WTC11 (cell line): ENCODE measurements at regions not wholly inside any gene's neighbourhood (a gene's known extent, or its start where the extent isn't known, plus 50 kb on each side); places are given as distances from the start of the nearest gene placed in this dataset.

Experiments used
- ATF3 ChIP-seq: sonication (generic); formaldehyde crosslinking; conservative IDR thresholded peaks from 2 replicates; pipeline ENCODE4 v1.8.1; 2022; ENCODE audit warnings: mild to moderate bottlenecking, missing genetic modification reagents
- EMX1 ChIP-seq: fragments of 250-450 bp; sonication (Bioruptor Pico); IDR thresholded peaks from 2 replicates; pipeline ENCODE4 v1.8.0; 2021; ENCODE audit warnings: mild to moderate bottlenecking
- IRF2 ChIP-seq: sonication (generic); formaldehyde crosslinking; IDR thresholded peaks from 2 replicates; pipeline ENCODE4 v1.8.0; 2022; ENCODE audit warnings: low read depth, missing genetic modification reagents, borderline replicate concordance
- JAZF1 ChIP-seq: fragments of 250-450 bp; sonication (Bioruptor Pico); IDR thresholded peaks from 2 replicates; pipeline ENCODE4 v1.9.0; 2021; ENCODE audit warnings: moderate library complexity, mild to moderate bottlenecking, inconsistent platforms
- JUN ChIP-seq: sonication (generic); formaldehyde crosslinking; IDR thresholded peaks from 2 replicates; pipeline ENCODE4 v1.8.0; 2023; ENCODE audit warnings: mild to moderate bottlenecking, missing genetic modification reagents
- NFYB ChIP-seq: sonication (generic); formaldehyde crosslinking; conservative IDR thresholded peaks from 2 replicates; pipeline ENCODE4 v1.8.0; 2022; ENCODE audit warnings: low read depth, missing genetic modification reagents
- TEAD4 ChIP-seq: sonication (generic); formaldehyde crosslinking; IDR thresholded peaks from 2 replicates; pipeline ENCODE4 v1.8.0; 2022; ENCODE audit warnings: mild to moderate bottlenecking, missing genetic modification reagents
- USF1 ChIP-seq: sonication (generic); formaldehyde crosslinking; IDR thresholded peaks from 2 replicates; pipeline ENCODE4 v1.8.0; 2022; ENCODE audit warnings: mild to moderate bottlenecking, missing genetic modification reagents
- ZNF232 ChIP-seq: sonication (generic); formaldehyde crosslinking; IDR thresholded peaks from 2 replicates; pipeline ENCODE4 v1.8.0; 2022; ENCODE audit warnings: mild to moderate bottlenecking, missing genetic modification reagents
- ZNF317 ChIP-seq: sonication (generic); formaldehyde crosslinking; IDR thresholded peaks from 2 replicates; pipeline ENCODE4 v1.8.1; 2023; ENCODE audit warnings: low read depth, mild to moderate bottlenecking, moderate library complexity, missing genetic modification reagents, borderline replicate concordance
- TF ChIP-seq, protein P1 (sequence below): sonication (generic); formaldehyde crosslinking; IDR thresholded peaks from 2 replicates; pipeline ENCODE4 v1.8.0; 2023; ENCODE audit warnings: missing genetic modification reagents, mild to moderate bottlenecking, borderline replicate concordance
- TF ChIP-seq, protein P2 (sequence below): sonication (generic); formaldehyde crosslinking; IDR thresholded peaks from 2 replicates; pipeline ENCODE4 v1.8.1; 2023; ENCODE audit warnings: mild to moderate bottlenecking, moderate library complexity, missing genetic modification reagents
- TF ChIP-seq, protein P3 (sequence below): fragments of 200-600 bp; IDR thresholded peaks from 2 replicates; pipeline ENCODE4 v1.8.0; 2022; ENCODE audit warnings: antibody characterized with exemption

DNA sequence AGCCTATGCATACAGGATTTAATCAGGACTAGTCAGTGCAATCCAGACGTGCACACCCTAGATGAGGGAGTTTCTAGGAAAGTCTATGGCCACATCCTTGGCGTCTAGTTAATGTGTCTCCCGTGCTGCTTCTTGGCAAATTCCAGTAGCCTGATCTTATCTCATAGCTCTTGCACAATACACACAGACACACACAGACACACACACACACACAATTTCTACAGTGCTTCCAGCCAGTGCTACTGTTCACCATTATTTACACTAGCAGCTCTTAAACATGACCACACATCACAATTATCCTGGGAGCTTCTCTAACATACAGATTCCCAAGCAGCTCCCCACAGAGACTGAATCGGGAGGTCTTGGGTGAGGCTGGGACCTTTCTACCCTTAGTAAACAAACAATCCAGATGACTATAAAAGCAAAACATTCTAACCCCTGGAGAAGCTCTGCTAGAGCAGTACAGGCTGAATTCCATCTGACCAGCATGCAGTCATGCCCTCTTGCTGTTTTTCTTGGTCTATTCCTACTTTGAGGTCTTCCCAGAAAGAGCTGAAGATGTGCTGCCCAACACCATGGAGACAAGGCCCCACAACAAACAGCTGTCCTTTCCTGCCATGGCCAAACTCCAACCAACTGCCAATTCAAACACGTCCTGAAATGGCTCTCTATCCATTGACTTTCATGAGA is 236.6 kb downstream of the DEPDC1B start:
- TF ChIP-seq, protein P1, sequence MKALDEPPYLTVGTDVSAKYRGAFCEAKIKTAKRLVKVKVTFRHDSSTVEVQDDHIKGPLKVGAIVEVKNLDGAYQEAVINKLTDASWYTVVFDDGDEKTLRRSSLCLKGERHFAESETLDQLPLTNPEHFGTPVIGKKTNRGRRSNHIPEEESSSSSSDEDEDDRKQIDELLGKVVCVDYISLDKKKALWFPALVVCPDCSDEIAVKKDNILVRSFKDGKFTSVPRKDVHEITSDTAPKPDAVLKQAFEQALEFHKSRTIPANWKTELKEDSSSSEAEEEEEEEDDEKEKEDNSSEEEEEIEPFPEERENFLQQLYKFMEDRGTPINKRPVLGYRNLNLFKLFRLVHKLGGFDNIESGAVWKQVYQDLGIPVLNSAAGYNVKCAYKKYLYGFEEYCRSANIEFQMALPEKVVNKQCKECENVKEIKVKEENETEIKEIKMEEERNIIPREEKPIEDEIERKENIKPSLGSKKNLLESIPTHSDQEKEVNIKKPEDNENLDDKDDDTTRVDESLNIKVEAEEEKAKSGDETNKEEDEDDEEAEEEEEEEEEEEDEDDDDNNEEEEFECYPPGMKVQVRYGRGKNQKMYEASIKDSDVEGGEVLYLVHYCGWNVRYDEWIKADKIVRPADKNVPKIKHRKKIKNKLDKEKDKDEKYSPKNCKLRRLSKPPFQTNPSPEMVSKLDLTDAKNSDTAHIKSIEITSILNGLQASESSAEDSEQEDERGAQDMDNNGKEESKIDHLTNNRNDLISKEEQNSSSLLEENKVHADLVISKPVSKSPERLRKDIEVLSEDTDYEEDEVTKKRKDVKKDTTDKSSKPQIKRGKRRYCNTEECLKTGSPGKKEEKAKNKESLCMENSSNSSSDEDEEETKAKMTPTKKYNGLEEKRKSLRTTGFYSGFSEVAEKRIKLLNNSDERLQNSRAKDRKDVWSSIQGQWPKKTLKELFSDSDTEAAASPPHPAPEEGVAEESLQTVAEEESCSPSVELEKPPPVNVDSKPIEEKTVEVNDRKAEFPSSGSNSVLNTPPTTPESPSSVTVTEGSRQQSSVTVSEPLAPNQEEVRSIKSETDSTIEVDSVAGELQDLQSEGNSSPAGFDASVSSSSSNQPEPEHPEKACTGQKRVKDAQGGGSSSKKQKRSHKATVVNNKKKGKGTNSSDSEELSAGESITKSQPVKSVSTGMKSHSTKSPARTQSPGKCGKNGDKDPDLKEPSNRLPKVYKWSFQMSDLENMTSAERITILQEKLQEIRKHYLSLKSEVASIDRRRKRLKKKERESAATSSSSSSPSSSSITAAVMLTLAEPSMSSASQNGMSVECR (CRISPR knock-in tag): no peak
- TF ChIP-seq ZNF317 (CRISPR knock-in tag): no peak
- TF ChIP-seq, protein P2, sequence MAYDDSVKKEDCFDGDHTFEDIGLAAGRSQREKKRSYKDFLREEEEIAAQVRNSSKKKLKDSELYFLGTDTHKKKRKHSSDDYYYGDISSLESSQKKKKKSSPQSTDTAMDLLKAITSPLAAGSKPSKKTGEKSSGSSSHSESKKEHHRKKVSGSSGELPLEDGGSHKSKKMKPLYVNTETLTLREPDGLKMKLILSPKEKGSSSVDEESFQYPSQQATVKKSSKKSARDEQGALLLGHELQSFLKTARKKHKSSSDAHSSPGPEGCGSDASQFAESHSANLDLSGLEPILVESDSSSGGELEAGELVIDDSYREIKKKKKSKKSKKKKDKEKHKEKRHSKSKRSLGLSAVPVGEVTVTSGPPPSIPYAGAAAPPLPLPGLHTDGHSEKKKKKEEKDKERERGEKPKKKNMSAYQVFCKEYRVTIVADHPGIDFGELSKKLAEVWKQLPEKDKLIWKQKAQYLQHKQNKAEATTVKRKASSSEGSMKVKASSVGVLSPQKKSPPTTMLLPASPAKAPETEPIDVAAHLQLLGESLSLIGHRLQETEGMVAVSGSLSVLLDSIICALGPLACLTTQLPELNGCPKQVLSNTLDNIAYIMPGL: no peak
- no peak for TF ChIP-seq NFYB (CRISPR knock-in tag)
- TF ChIP-seq, protein P3, sequence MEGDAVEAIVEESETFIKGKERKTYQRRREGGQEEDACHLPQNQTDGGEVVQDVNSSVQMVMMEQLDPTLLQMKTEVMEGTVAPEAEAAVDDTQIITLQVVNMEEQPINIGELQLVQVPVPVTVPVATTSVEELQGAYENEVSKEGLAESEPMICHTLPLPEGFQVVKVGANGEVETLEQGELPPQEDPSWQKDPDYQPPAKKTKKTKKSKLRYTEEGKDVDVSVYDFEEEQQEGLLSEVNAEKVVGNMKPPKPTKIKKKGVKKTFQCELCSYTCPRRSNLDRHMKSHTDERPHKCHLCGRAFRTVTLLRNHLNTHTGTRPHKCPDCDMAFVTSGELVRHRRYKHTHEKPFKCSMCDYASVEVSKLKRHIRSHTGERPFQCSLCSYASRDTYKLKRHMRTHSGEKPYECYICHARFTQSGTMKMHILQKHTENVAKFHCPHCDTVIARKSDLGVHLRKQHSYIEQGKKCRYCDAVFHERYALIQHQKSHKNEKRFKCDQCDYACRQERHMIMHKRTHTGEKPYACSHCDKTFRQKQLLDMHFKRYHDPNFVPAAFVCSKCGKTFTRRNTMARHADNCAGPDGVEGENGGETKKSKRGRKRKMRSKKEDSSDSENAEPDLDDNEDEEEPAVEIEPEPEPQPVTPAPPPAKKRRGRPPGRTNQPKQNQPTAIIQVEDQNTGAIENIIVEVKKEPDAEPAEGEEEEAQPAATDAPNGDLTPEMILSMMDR: no peak
- no peak for TF ChIP-seq ZNF232 (CRISPR knock-in tag)
- no peak for TF ChIP-seq IRF2 (CRISPR knock-in tag)
- TF ChIP-seq TEAD4: no peak
- no peak for TF ChIP-seq JAZF1 (CRISPR knock-in tag)
- no peak for TF ChIP-seq USF1 (CRISPR knock-in tag)
- TF ChIP-seq ATF3 (CRISPR knock-in tag): no peak
- TF ChIP-seq JUN (CRISPR knock-in tag): no peak
- no peak for TF ChIP-seq EMX1 (CRISPR knock-in tag)
